K562 (cell line): ENCODE measurements at regions not wholly inside any gene's neighbourhood (a gene's known extent, or its start where the extent isn't known, plus 50 kb on each side); places are given as distances from the start of the nearest gene placed in this dataset.

ENCODE experiments used
- ATAC-seq: fragments of 200-7000 bp; cut with Tn5 transposase; 3 replicates; pipeline ENCODE4 v1.9.1; 2020; ENCODE audit warnings: moderate library complexity
- BruUV-seq: library from RNA; stranded (reverse); fragments of 400-500 nt; replicated peaks from 2 replicates; lab custom pipeline; 2021; lab: Mats Ljungman, UMichigan
- CTCF ChIA-PET: fragments of 300-600 bp; formaldehyde crosslinking; extraction: SDS; loops from one replicate; lab custom pipeline; 2021; ENCODE audit warnings: low intra/inter-chr PET ratio; lab: Yijun Ruan, JAX
- POLR2A ChIA-PET: fragments of 300-600, 350-650 bp; sonication (Branson Sonifier 250); formaldehyde crosslinking; extraction: SDS; loops from one replicate; lab custom pipeline; 2021; ENCODE audit warnings: antibody characterized with exemption, inconsistent platforms; lab: Yijun Ruan, JAX
- DNase-seq, 4 experiments: peaks; one replicate each; pipeline versions ENCODE4 v3.0.0 to v3.0.0-alpha.2; 2011 to 2018; ENCODE audit warnings: low spot score in 3 of 4, mixed read lengths in 3 of 4; ENCODE audit errors: extremely low read depth in 1 of 4
- FAIRE-seq: peaks from 2 replicates; lab custom pipeline; 2011; peaks lifted over from hg19 to GRCh38; lab: Jason Lieb, UNC
- H2AFZ ChIP-seq: 2 replicates; pipeline ENCODE4 v1.6.0; 2011; ENCODE audit warnings: low read depth, low read length, control low read depth, inconsistent platforms
- H3K27ac ChIP-seq: fragments of 200-600 bp; 3 replicates; pipeline ENCODE4 v1.8.0; 2011; ENCODE audit warnings: low read depth, mild to moderate bottlenecking, control low read depth, inconsistent platforms, low read length, moderate library complexity, mixed read lengths; ENCODE audit errors: extremely low read depth
- H3K27me3 ChIP-seq, 2 experiments: fragments of 300-600 bp in 1 of 2; 2 replicates in 1 of 2; 3 replicates in 1 of 2; pipeline versions ENCODE4 v1.6.0 to v1.8.0; 2011; ENCODE audit warnings: inconsistent platforms in 2 of 2, low read length in 2 of 2, mild to moderate bottlenecking in 1 of 2, mixed read lengths in 1 of 2, moderate library complexity in 1 of 2; ENCODE audit not compliant: control insufficient read depth in 2 of 2, insufficient read depth in 2 of 2
- H3K36me3 ChIP-seq: fragments of 300-600 bp; 3 replicates; pipeline ENCODE4 v1.8.0; 2011; ENCODE audit warnings: mild to moderate bottlenecking, low read length, inconsistent platforms; ENCODE audit not compliant: control insufficient read depth, insufficient read depth
- H3K4me1 ChIP-seq, 2 experiments: fragments of 200-600 bp in 1 of 2; replicated peaks in 1 of 2; 2 replicates in 1 of 2; 3 replicates in 1 of 2; pipeline versions ENCODE4 v1.5.1 to v1.8.0; 2011; ENCODE audit warnings: inconsistent platforms in 2 of 2, low read length in 2 of 2, mild to moderate bottlenecking in 1 of 2, mixed read lengths in 1 of 2, moderate library complexity in 1 of 2; ENCODE audit not compliant: control insufficient read depth in 2 of 2, insufficient read depth in 2 of 2
- H3K4me2 ChIP-seq: 2 replicates; pipeline ENCODE4 v1.6.1; 2011; ENCODE audit warnings: low read length, control low read depth, inconsistent platforms, mixed read lengths; ENCODE audit not compliant: insufficient read depth
- H3K4me3 ChIP-seq: fragments of 200-600 bp; sonication (generic), shearing (Covaris generic); 2 replicates; pipeline ENCODE4 v1.5.1; 2016; ENCODE audit warnings: control low read depth, inconsistent platforms
- H3K79me2 ChIP-seq: fragments of 200-600 bp; 3 replicates; pipeline ENCODE4 v1.8.0; 2011; ENCODE audit warnings: low read length, inconsistent platforms; ENCODE audit not compliant: control insufficient read depth, insufficient read depth
- H3K9ac ChIP-seq, 2 experiments: 2 replicates each; pipeline versions ENCODE4 v1.6.0 to v1.6.1; 2011; ENCODE audit warnings: low read depth in 2 of 2, low read length in 2 of 2, control low read depth in 1 of 2, inconsistent platforms in 1 of 2, mild to moderate bottlenecking in 1 of 2, mixed read lengths in 1 of 2; ENCODE audit not compliant: insufficient read depth in 1 of 2
- H3K9me1 ChIP-seq: one replicate; pipeline ENCODE4 v1.6.0; 2011; ENCODE audit warnings: inconsistent platforms, mild to moderate bottlenecking, low read length, moderate library complexity; ENCODE audit not compliant: control insufficient read depth, insufficient read depth
- H3K9me3 ChIP-seq: replicated peaks from 2 replicates; pipeline ENCODE4 v1.5.1; 2011; ENCODE audit warnings: low read depth, low read length, inconsistent platforms; ENCODE audit not compliant: control insufficient read depth, insufficient read depth
- H4K20me1 ChIP-seq: replicated peaks from 2 replicates; pipeline ENCODE4 v1.6.1; 2011; ENCODE audit warnings: low read length, inconsistent platforms, mixed read lengths; ENCODE audit not compliant: control insufficient read depth, insufficient read depth
- BACH1 ChIP-seq: fragments of 200-800 bp; sonication (Bioruptor generic); IDR thresholded peaks from 2 replicates; pipeline ENCODE4 v1.6.1; 2016; ENCODE audit warnings: missing genetic modification characterization, missing compliant biosample characterization
- BRCA1 ChIP-seq, 2 experiments: fragments of 450-650 bp in 1 of 2; sonication (generic) in 1 of 2; formaldehyde crosslinking in 1 of 2; IDR thresholded peaks; 2 replicates each; pipeline versions ENCODE4 v1.5.0 to v1.6.1; 2017 to 2020; ENCODE audit warnings: mild to moderate bottlenecking in 1 of 2, missing genetic modification reagents in 1 of 2
- CBX3 ChIP-seq, 2 experiments: IDR thresholded peaks; 1 replicate in 1 of 2; 2 replicates in 1 of 2; pipeline ENCODE4 v1.6.1; 2012; ENCODE audit warnings: inconsistent platforms in 2 of 2, low read length in 2 of 2, borderline replicate concordance in 1 of 2, control low read depth in 1 of 2
- E4F1 ChIP-seq: fragments of 250-450 bp; sonication (Bioruptor Pico); IDR thresholded peaks from 2 replicates; pipeline ENCODE4 v1.5.0; 2021; ENCODE audit warnings: mild to moderate bottlenecking, borderline replicate concordance
- EHMT2 ChIP-seq: fragments of 450-650 bp; IDR thresholded peaks from 2 replicates; pipeline ENCODE4 v1.6.1; 2018; ENCODE audit warnings: antibody characterized with exemption
- MITF ChIP-seq: IDR thresholded peaks from 2 replicates; pipeline ENCODE4 v1.6.1; 2014; ENCODE audit warnings: antibody characterized with exemption
- NEUROD1 ChIP-seq: fragments of 150-350 bp; IDR thresholded peaks from 2 replicates; pipeline ENCODE4 v1.6.1; 2014; ENCODE audit warnings: borderline replicate concordance, low read length, low read depth; ENCODE audit not compliant: partially characterized antibody
- NFRKB ChIP-seq: fragments of 450-650 bp; IDR thresholded peaks from 2 replicates; pipeline ENCODE4 v1.6.1; 2016; ENCODE audit warnings: low read depth
- USF2 ChIP-seq: sonication (generic); formaldehyde crosslinking; IDR thresholded peaks from 2 replicates; pipeline ENCODE4 v1.5.0; 2020; ENCODE audit warnings: missing genetic modification reagents
- ZBED1 ChIP-seq: IDR thresholded peaks from 2 replicates; pipeline ENCODE4 v1.6.1; 2014
- ZBTB43 ChIP-seq: sonication (generic); formaldehyde crosslinking; IDR thresholded peaks from 2 replicates; pipeline ENCODE4 v1.8.0; 2023; ENCODE audit warnings: mild to moderate bottlenecking, missing genetic modification reagents
- ZNF282 ChIP-seq: sonication (generic); formaldehyde crosslinking; IDR thresholded peaks from 2 replicates; pipeline ENCODE4 v1.8.1; 2023; ENCODE audit warnings: missing genetic modification reagents
- WGBS: fragments of 100-300 bp; shearing (Covaris generic); methylation state at CpG from one replicate; pipeline ENCODE4 v1.1.6; 2016; ENCODE audit warnings: low coverage, mixed read lengths; ENCODE audit not compliant: insufficient coverage; ENCODE audit errors: missing lambda C conversion rate; 5-methylcytosine and 5-hydroxymethylcytosine counted together
- in situ Hi-C: fragments of 300-500 bp; cut with MboI; formaldehyde crosslinking; loops from 4 replicates; pipeline ENCODE4 v1.15.0; 2018; ENCODE audit warnings: inconsistent platforms, mixed read lengths
- intact Hi-C: fragments of 100-400 bp; cut with micrococcal nuclease; formaldehyde crosslinking; loops from 2 replicates; pipeline ENCODE4 v1.14.2; 2022

GRCh38 chr2:188181884-188182283 lies 109.8 kb upstream of the GULP1 start:
- Histone ChIP-seq H3K27me3 (no peaks in the 10 kb centered on the region), H3K9me1 (no peaks in the 10 kb centered on the region), H3K36me3 (no peaks in the 10 kb centered on the region), H3K4me3 (no peak overlapping the region), H3K4me1 (no peaks in the 10 kb centered on the region), H3K27ac (no peak overlapping the region), H2AFZ (no peak overlapping the region), H3K4me2 (no peak overlapping the region), H3K9me3 (no peaks in the 10 kb centered on the region), H3K9ac (no peak overlapping the region), H3K79me2 (no peaks in the 10 kb centered on the region), H4K20me1 (no peaks in the 10 kb centered on the region)
- ChIA-PET CTCF (no interaction called here), POLR2A (no interaction called here)
- ATAC-seq (no peak), FAIRE-seq (no peak), DNase-seq (no peak)
- intact Hi-C loops (no loop called here), in situ Hi-C loops (no loop called here)
- WGBS: 0% methylated on average over 1 of the region's 1 CpG
- BruUV-seq: no TSS peak
- TF ChIP-seq EHMT2: no peak
- no peak for TF ChIP-seq BACH1 (tag)
- no peak for TF ChIP-seq E4F1 (CRISPR knock-in tag)
- TF ChIP-seq ZNF282 (CRISPR knock-in tag): no peak
- no peak for TF ChIP-seq USF2 (CRISPR knock-in tag)
- no peak for TF ChIP-seq NFRKB
- TF ChIP-seq BRCA1 (IDR thresholded peaks at IDR 0.05): no peak
- TF ChIP-seq BRCA1 (CRISPR knock-in tag; IDR thresholded peaks at IDR 0.05): no peak
- no peak for TF ChIP-seq ZBED1
- TF ChIP-seq MITF: no peak
- no peak for TF ChIP-seq CBX3 (IDR thresholded peaks at IDR 0.05; ENCODE audit: borderline replicate concordance in 1 of 2, low read length in 2 of 2)
- TF ChIP-seq ZBTB43 (CRISPR knock-in tag): no peak
- TF ChIP-seq NEUROD1: no peak
